ENCODE measurements at regions not wholly inside any gene's neighbourhood (a gene's known extent, or its start where the extent isn't known, plus 50 kb on each side); places are given as distances from the start of the nearest gene placed in this dataset.

GRCh38 chr12:126792411-126792810, 1474.6 kb upstream of the TMEM132C start:
- no peak for TF ChIP-seq CTCF (IDR thresholded peaks at IDR 0.05; ENCODE audit: low read depth, low read length)
- peaks cover 23% of the 10 kb centered on the region for H3K9me3 ChIP-seq (ENCODE audit: control insufficient read depth, insufficient read depth, low read length)
- no peak for DNase-seq (ENCODE audit: low read depth, low spot score)
- no peak overlapping the region for H3K4me3 ChIP-seq (ENCODE audit: low read depth, low read length)
- POLR2A ChIA-PET: no interaction called here
- CTCF ChIA-PET: no interaction called here
- H3K27me3 ChIP-seq (ENCODE audit: control insufficient read depth, insufficient read depth, low read length): no peaks in the 10 kb centered on the region
- no peak overlapping the region for H3K27ac ChIP-seq (ENCODE audit: low read depth, low read length)

- H3K4me3 ChIP-seq (ENCODE audit: low read depth, low read length): no peak overlapping the region
- peaks cover 18% of the 10 kb centered on the region for H3K9me3 ChIP-seq (ENCODE audit: control insufficient read depth, insufficient read depth, low read length)
- no peak overlapping the region for H3K27ac ChIP-seq (ENCODE audit: low read depth, low read length)
- ChIA-PET CTCF (no interaction called here), POLR2A (no interaction called here)
- TF ChIP-seq CTCF (IDR thresholded peaks at IDR 0.05; ENCODE audit: low read depth, low read length): no peak
- no peak for DNase-seq (ENCODE audit: low read depth, low spot score)
- no peaks in the 10 kb centered on the region for H3K27me3 ChIP-seq (ENCODE audit: control insufficient read depth, insufficient read depth, low read length)
Measured at GRCh38 chr12:126797525-126797924, 1469.4 kb upstream of the TMEM132C start.

GRCh38 chr12:126798449-126798848, 1468.5 kb upstream of the TMEM132C start:
- CTCF ChIA-PET: no interaction called here
- no peak for DNase-seq (ENCODE audit: low read depth, low spot score)
- no peak overlapping the region for H3K4me3 ChIP-seq (ENCODE audit: low read depth, low read length)
- H3K9me3 ChIP-seq (ENCODE audit: control insufficient read depth, insufficient read depth, low read length): peaks cover 27% of the 10 kb centered on the region; the same call in 1 of the 2 replicates
- no peaks in the 10 kb centered on the region for H3K27me3 ChIP-seq (ENCODE audit: control insufficient read depth, insufficient read depth, low read length)
- no peak overlapping the region for H3K27ac ChIP-seq (ENCODE audit: low read depth, low read length)
- POLR2A ChIA-PET: no interaction called here
- no peak for TF ChIP-seq CTCF (IDR thresholded peaks at IDR 0.05; ENCODE audit: low read depth, low read length)

GRCh38 chr12:126807312-126807865, 1459.6 kb upstream of the TMEM132C start:
- no peak overlapping the region for H3K27ac ChIP-seq (ENCODE audit: low read depth, low read length)
- H3K27me3 ChIP-seq (ENCODE audit: control insufficient read depth, insufficient read depth, low read length): no peaks in the 10 kb centered on the region
- no peak for TF ChIP-seq CTCF (IDR thresholded peaks at IDR 0.05; ENCODE audit: low read depth, low read length)
- H3K4me3 ChIP-seq (ENCODE audit: low read depth, low read length): no peak overlapping the region
- ChIA-PET CTCF (no interaction called here), POLR2A (no interaction called here)
- no peak for DNase-seq (ENCODE audit: low read depth, low spot score)
- H3K9me3 ChIP-seq (ENCODE audit: control insufficient read depth, insufficient read depth, low read length): peaks cover 25% of the 10 kb centered on the region

GRCh38 chr12:126811391-126811790, 1455.6 kb upstream of the TMEM132C start:
- DNase-seq (ENCODE audit: low read depth, low spot score): no peak
- H3K27me3 ChIP-seq (ENCODE audit: control insufficient read depth, insufficient read depth, low read length): no peaks in the 10 kb centered on the region
- H3K27ac ChIP-seq (ENCODE audit: low read depth, low read length): no peak overlapping the region
- peaks cover 27% of the 10 kb centered on the region for H3K9me3 ChIP-seq (ENCODE audit: control insufficient read depth, insufficient read depth, low read length)
- no peak for TF ChIP-seq CTCF (IDR thresholded peaks at IDR 0.05; ENCODE audit: low read depth, low read length)
- ChIA-PET CTCF (no interaction called here), POLR2A (no interaction called here)
- no peak overlapping the region for H3K4me3 ChIP-seq (ENCODE audit: low read depth, low read length)
